ENCODE measurements at regions not wholly inside any gene's neighbourhood (a gene's known extent, or its start where the extent isn't known, plus 50 kb on each side); places are given as distances from the start of the nearest gene placed in this dataset.
A peak's percentile ranks its signal among the peaks of the same experiment; 100 is the strongest.

- no peak for TF ChIP-seq ZNF274 (IDR thresholded peaks at IDR 0.05; ENCODE audit: borderline replicate concordance, low read depth, low read length)
- TF ChIP-seq ZNF407 (IDR thresholded peaks at IDR 0.05; ENCODE audit: low read depth): no peak
- no peak for TF ChIP-seq SETDB1 (IDR thresholded peaks at IDR 0.05; ENCODE audit: low read length)
- TF ChIP-seq SAP30 (IDR thresholded peaks at IDR 0.05; ENCODE audit: borderline replicate concordance, insufficient read depth, low read depth, low read length, poor library complexity, severe bottlenecking): no peak
- no peak for TF ChIP-seq ZHX1 (conservative IDR thresholded peaks at IDR 0.05; ENCODE audit: low read length)
- no peak for TF ChIP-seq ZNF239 (CRISPR knock-in tag; IDR thresholded peaks at IDR 0.05)
- TF ChIP-seq CHD1 (IDR thresholded peaks at IDR 0.05; ENCODE audit: low read length): no peak
- TF ChIP-seq RBM14 (IDR thresholded peaks at IDR 0.05; ENCODE audit: borderline replicate concordance, insufficient read depth, low read depth, low read length): no peak
- TF ChIP-seq FOXM1 (IDR thresholded peaks at IDR 0.05; ENCODE audit: low read depth): no peak
- no peak for TF ChIP-seq FOXM1 (CRISPR knock-in tag; IDR thresholded peaks at IDR 0.05; ENCODE audit: low read depth)
- TF ChIP-seq BACH1 (tag; IDR thresholded peaks at IDR 0.05): peak; percentile 70; the same call in 1 of the 2 replicates
- TF ChIP-seq YY1 (IDR thresholded peaks at IDR 0.05; ENCODE audit: borderline replicate concordance in 1 of 3, control insufficient read depth in 1 of 3, extremely low read depth in 1 of 3, insufficient read depth in 3 of 3, insufficient read length in 1 of 3, insufficient replicate concordance in 2 of 3, low read depth in 1 of 3, low read length in 2 of 3): no peak
- no peak for TF ChIP-seq HMG20A (CRISPR knock-in tag; conservative IDR thresholded peaks at IDR 0.05)
- no peak for TF ChIP-seq FOXJ3 (CRISPR knock-in tag; IDR thresholded peaks at IDR 0.05)
- TF ChIP-seq ASH1L (IDR thresholded peaks at IDR 0.05; ENCODE audit: borderline replicate concordance, low read depth, partially characterized antibody): no peak
These were observed 147.6 kb upstream of the SPRY4 start (continued) for GRCh38 chr5:142472306-142472951.

All from K562 (cell line).